Chondrocyte (in vitro differentiated cells): ENCODE measurements at regions not wholly inside any gene's neighbourhood (a gene's known extent, or its start where the extent isn't known, plus 50 kb on each side); places are given as distances from the start of the nearest gene placed in this dataset.

Source experiments
- DNase-seq: peaks from one replicate; pipeline ENCODE4 v3.0.0; 2021; ENCODE audit warnings: mixed read lengths, low spot score
- H3K27ac Mint-ChIP-seq: one replicate; pipeline ENCODE4 v1.8.0; 2021; ENCODE audit warnings: mild to moderate bottlenecking, moderate library complexity, mixed read lengths; ENCODE audit not compliant: unreplicated experiment
- H3K27me3 Mint-ChIP-seq: 2 replicates; pipeline ENCODE4 v1.8.0; 2021; ENCODE audit warnings: low read depth, mixed read lengths
- H3K36me3 Mint-ChIP-seq: 2 replicates; pipeline ENCODE4 v1.8.0; 2021; ENCODE audit warnings: low read depth, mixed read lengths
- H3K4me1 Mint-ChIP-seq: 2 replicates; pipeline ENCODE4 v1.8.0; 2021; ENCODE audit warnings: low read depth, mild to moderate bottlenecking, mixed read lengths
- H3K4me3 Mint-ChIP-seq: one replicate; pipeline ENCODE4 v1.8.0; 2021; ENCODE audit warnings: mild to moderate bottlenecking, moderate library complexity, mixed read lengths; ENCODE audit not compliant: unreplicated experiment
- H3K9me3 Mint-ChIP-seq: 2 replicates; pipeline ENCODE4 v1.8.0; 2021; ENCODE audit warnings: low read depth, mixed read lengths
- TF ChIP-seq, protein P1 (sequence below): fragments of 200-600 bp; sonication (generic); IDR thresholded peaks from 2 replicates; pipeline ENCODE4 v1.5.0; 2021; ENCODE audit warnings: antibody characterized with exemption, mild to moderate bottlenecking, moderate library complexity

DNA sequence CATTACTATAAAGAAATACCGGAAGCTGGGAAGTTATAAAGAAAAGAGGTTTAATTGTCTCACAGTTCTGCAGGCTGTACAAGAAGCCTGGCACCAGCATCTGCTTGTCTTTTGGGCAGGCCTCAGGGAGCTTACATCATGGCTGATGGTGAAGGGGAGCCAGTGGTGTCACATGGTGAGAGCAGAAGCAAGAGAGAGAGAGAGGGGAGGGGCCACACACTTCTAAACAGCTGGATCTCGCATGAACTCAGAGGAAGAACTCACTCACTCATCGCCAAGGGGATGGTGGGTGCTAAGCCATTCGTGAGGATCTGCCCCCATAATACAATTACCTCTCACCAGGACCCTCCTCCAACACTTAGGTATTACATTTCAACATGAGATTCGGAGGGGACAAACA is 51.8 kb upstream of the ANKRD34C start:
- H3K9me3 Mint-ChIP-seq: peaks cover 23% of the 10 kb centered on the region
- no peak overlapping the region for H3K27ac Mint-ChIP-seq
- H3K27me3 Mint-ChIP-seq: peaks cover 11% of the 10 kb centered on the region
- DNase-seq: no peak
- TF ChIP-seq, protein P1, sequence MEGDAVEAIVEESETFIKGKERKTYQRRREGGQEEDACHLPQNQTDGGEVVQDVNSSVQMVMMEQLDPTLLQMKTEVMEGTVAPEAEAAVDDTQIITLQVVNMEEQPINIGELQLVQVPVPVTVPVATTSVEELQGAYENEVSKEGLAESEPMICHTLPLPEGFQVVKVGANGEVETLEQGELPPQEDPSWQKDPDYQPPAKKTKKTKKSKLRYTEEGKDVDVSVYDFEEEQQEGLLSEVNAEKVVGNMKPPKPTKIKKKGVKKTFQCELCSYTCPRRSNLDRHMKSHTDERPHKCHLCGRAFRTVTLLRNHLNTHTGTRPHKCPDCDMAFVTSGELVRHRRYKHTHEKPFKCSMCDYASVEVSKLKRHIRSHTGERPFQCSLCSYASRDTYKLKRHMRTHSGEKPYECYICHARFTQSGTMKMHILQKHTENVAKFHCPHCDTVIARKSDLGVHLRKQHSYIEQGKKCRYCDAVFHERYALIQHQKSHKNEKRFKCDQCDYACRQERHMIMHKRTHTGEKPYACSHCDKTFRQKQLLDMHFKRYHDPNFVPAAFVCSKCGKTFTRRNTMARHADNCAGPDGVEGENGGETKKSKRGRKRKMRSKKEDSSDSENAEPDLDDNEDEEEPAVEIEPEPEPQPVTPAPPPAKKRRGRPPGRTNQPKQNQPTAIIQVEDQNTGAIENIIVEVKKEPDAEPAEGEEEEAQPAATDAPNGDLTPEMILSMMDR: no peak
- H3K4me1 Mint-ChIP-seq: no peaks in the 10 kb centered on the region
- H3K36me3 Mint-ChIP-seq: peaks cover 12% of the 10 kb centered on the region
- no peak overlapping the region for H3K4me3 Mint-ChIP-seq

- H3K27me3 Mint-ChIP-seq: peaks cover 14% of the 10 kb centered on the region
- no peak overlapping the region for H3K4me3 Mint-ChIP-seq
- H3K36me3 Mint-ChIP-seq: peaks cover 2% of the 10 kb centered on the region
- DNase-seq: no peak
- H3K4me1 Mint-ChIP-seq: peaks cover 43% of the 10 kb centered on the region
- peaks cover under 1% of the 10 kb centered on the region for H3K9me3 Mint-ChIP-seq
- H3K27ac Mint-ChIP-seq: peak overlapping the region; percentile 52
- TF ChIP-seq, protein P1: no peak
These were observed 59.7 kb upstream of the ANKRD34C start for GRCh38 chr15:79222808-79223207.

DNA sequence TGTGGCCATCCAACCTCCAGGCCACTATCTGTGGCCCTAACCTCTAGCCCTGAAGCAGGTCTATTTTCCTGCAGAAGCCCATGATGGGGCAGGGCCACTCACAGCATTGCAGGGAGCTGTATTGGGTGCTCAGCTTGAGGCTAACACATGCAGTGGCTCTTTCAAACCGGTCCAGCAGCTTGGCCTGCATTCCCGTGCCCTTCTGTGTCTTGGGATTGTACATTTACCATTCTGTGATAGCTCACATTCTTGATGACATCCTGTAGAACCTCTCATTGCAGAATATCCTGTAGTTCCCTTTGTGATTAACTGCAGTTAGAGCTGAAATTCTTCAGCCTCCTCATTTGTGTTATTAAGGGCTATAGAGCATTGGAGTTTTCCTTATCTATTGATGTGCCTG is 60.8 kb upstream of the ANKRD34C start:
- no peak overlapping the region for H3K27ac Mint-ChIP-seq
- DNase-seq: no peak
- peaks cover 6% of the 10 kb centered on the region for H3K9me3 Mint-ChIP-seq
- H3K4me1 Mint-ChIP-seq: peaks cover 43% of the 10 kb centered on the region
- peaks cover 19% of the 10 kb centered on the region for H3K27me3 Mint-ChIP-seq
- H3K36me3 Mint-ChIP-seq: peaks cover 7% of the 10 kb centered on the region
- no peak overlapping the region for H3K4me3 Mint-ChIP-seq
- TF ChIP-seq, protein P1: no peak

DNA sequence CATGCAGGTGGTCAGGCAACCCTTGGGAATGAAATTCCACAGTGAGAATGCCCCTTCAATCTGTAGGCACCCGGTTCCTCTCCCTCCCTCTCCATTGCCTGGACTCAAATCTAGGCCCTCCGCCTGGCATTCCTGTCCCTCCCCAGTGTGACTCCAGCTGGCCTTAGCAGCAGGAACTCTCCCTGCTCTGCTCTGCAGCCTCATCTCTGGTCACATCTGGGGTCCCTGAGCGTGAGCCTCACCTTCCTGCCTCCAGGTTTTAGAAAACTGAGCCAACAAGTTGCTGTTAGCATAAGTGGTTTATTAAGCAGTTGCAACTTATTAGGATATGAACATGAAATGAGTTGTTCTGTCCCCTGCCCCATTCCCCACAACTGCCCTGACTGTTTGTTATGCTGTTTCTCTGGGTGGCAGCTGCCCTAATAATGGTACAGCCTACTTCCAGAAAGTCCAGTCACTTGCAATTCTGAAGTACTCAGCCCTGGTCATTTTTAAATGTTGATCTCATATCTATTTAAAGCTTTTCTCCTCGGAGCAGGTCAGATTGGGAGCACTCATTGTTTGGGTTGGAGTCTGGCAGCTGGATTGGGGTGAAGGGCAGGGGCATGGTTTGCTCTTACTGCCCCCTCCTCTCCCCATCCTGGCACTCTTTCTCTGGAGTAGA is 63.0 kb upstream of the ANKRD34C start:
- no peak for DNase-seq
- Mint-ChIP-seq H3K4me3 (peak overlapping the region; percentile 13), H3K4me1 (peaks cover 42% of the 10 kb centered on the region), H3K9me3 (peaks cover 6% of the 10 kb centered on the region), H3K27me3 (peaks cover 24% of the 10 kb centered on the region), H3K27ac (peak overlapping the region; percentile 82), H3K36me3 (peaks cover 4% of the 10 kb centered on the region)
- TF ChIP-seq, protein P1: no peak

DNA sequence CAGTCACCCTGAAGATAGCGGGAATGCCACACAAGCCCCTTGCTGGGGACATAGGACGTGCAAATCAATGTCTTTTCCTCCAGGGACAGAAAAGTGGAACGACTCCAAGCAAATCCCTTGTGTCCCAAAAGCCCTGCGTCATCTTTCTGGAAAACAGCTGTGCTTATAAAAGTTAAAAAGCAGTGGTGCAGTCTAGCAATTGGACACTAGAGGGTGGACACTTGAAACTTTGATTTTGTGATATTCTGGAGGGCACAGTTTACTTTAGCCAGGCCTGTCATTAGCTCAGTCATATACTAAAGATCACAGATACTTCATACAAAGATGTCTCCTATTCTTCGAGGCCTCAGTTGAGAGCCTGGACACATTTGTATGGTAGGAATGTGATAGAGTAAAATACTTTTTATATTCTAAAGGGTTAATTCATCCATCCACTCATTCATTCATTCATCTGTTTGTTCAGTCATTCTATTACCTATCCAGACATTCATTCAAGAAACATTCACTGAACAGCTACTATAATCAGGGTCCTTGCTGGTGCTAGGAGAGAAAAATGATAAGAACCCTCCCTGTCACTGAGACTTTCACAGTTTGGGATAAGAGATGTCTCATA is 63.8 kb upstream of the ANKRD34C start:
- H3K27ac Mint-ChIP-seq: peak overlapping the region; percentile 82
- peaks cover 6% of the 10 kb centered on the region for H3K9me3 Mint-ChIP-seq
- H3K27me3 Mint-ChIP-seq: peaks cover 31% of the 10 kb centered on the region
- H3K4me1 Mint-ChIP-seq: peaks cover 35% of the 10 kb centered on the region
- TF ChIP-seq, protein P1: peak; percentile 81
- DNase-seq: no peak
- peaks cover 4% of the 10 kb centered on the region for H3K36me3 Mint-ChIP-seq
- no peak overlapping the region for H3K4me3 Mint-ChIP-seq
